Testis (tissue), 2 donors: ENCODE measurements at regions not wholly inside any gene's neighbourhood (a gene's known extent, or its start where the extent isn't known, plus 50 kb on each side); places are given as distances from the start of the nearest gene placed in this dataset.

Experiments used
- CTCF ChIP-seq, 3 experiments: fragments of 450-650 bp in 2 of 3; fragments of 200-600 bp in 1 of 3; sonication (generic) in 1 of 3; IDR thresholded peaks; one replicate each; pipeline ENCODE4 v1.5.1; 2016 to 2019; ENCODE audit warnings: antibody characterized with exemption in 3 of 3, mild to moderate bottlenecking in 2 of 3, moderate library complexity in 1 of 3
- POLR2A ChIP-seq: fragments of 450-650 bp; IDR thresholded peaks from one replicate; pipeline ENCODE4 v1.6.1; 2017; ENCODE audit warnings: antibody characterized with exemption, mild to moderate bottlenecking, moderate library complexity

- no peak for TF ChIP-seq CTCF (IDR thresholded peaks at IDR 0.05)
- TF ChIP-seq POLR2A: no peak
These were observed 82.7 kb upstream of the CDYL2 start for GRCh38 chr16:80887062-80887461.
